PC-3 (cell line): ENCODE measurements at regions not wholly inside any gene's neighbourhood (a gene's known extent, or its start where the extent isn't known, plus 50 kb on each side); places are given as distances from the start of the nearest gene placed in this dataset.
"Not testable (repeated sequence)": the region's sequence is repeated elsewhere in the genome, so short reads cannot be mapped to it uniquely, and the experiment has no call there.

Source experiments
- ATAC-seq: fragments of 200-7000 bp; cut with Tn5 transposase; 2 replicates; pipeline ENCODE4 v1.9.1; 2020; ENCODE audit warnings: mild to moderate bottlenecking, moderate library complexity
- BruUV-seq: library from RNA; stranded (reverse); fragments of 400-500 nt; replicated peaks from 2 replicates; lab custom pipeline; 2021; lab: Mats Ljungman, UMichigan
- CTCF ChIA-PET: fragments of 300-600 bp; sonication (Branson Sonifier 250); formaldehyde crosslinking; loops from one replicate; lab custom pipeline; 2022; ENCODE audit warnings: antibody characterized with exemption; lab: Charles Lee
- POLR2A ChIA-PET: fragments of 300-600 bp; sonication (Branson Sonifier 250); formaldehyde crosslinking; loops from one replicate; lab custom pipeline; 2022; ENCODE audit warnings: antibody characterized with exemption; ENCODE audit not compliant: unreplicated experiment; lab: Charles Lee
- DNase-seq: peaks from one replicate; pipeline ENCODE4 v3.0.0-alpha.2; 2015
- H2AFZ ChIP-seq: fragments of 300-600 bp; sonication (generic); 2 replicates; pipeline ENCODE4 v1.6.0; 2016; ENCODE audit warnings: antibody characterized with exemption, low read length
- H3F3A ChIP-seq: fragments of 300-600 bp; sonication (generic); one replicate; pipeline ENCODE4 v1.6.0; 2017; ENCODE audit warnings: antibody characterized with exemption, low read length, control low read depth, mild to moderate bottlenecking; ENCODE audit not compliant: unreplicated experiment
- H3K27ac ChIP-seq: fragments of 300-600 bp; sonication (generic); 2 replicates; pipeline ENCODE4 v1.5.1; 2016; ENCODE audit warnings: mild to moderate bottlenecking, low read length
- H3K27me3 ChIP-seq: fragments of 300-600 bp; sonication (generic); 2 replicates; pipeline ENCODE4 v1.6.1; 2016; ENCODE audit warnings: low read length, mixed read lengths
- H3K36me3 ChIP-seq: fragments of 300-600 bp; sonication (generic); 2 replicates; pipeline ENCODE4 v1.6.1; 2016; ENCODE audit warnings: low read depth, mixed run types, low read length, mixed read lengths
- H3K4me1 ChIP-seq: fragments of 300-600 bp; sonication (generic); 2 replicates; pipeline ENCODE4 v1.5.1; 2016; ENCODE audit warnings: low read length; ENCODE audit not compliant: insufficient read depth
- H3K4me2 ChIP-seq: fragments of 300-600 bp; sonication (generic); 2 replicates; pipeline ENCODE4 v1.6.0; 2016; ENCODE audit warnings: low read length
- H3K4me3 ChIP-seq: fragments of 300-600 bp; sonication (generic); 2 replicates; pipeline ENCODE4 v1.5.1; 2016; ENCODE audit warnings: mild to moderate bottlenecking, low read length, mixed read lengths
- H3K79me2 ChIP-seq: fragments of 300-600 bp; sonication (generic); 2 replicates; pipeline ENCODE4 v1.6.1; 2017; ENCODE audit warnings: low read length, mixed read lengths
- H3K9ac ChIP-seq: fragments of 300-600 bp; sonication (generic); 2 replicates; pipeline ENCODE4 v1.6.0; 2016; ENCODE audit warnings: mild to moderate bottlenecking, low read length
- H3K9me2 ChIP-seq: fragments of 300-600 bp; sonication (generic); replicated peaks from 2 replicates; pipeline ENCODE4 v1.6.1; 2016; ENCODE audit warnings: mixed run types, low read length, mixed read lengths
- H3K9me3 ChIP-seq: fragments of 300-600 bp; sonication (generic); 2 replicates; pipeline ENCODE4 v1.6.1; 2016; ENCODE audit warnings: low read length, mixed read lengths
- H4K20me1 ChIP-seq: fragments of 300-600 bp; sonication (generic); 2 replicates; pipeline ENCODE4 v1.6.1; 2016; ENCODE audit warnings: low read length, mixed read lengths
- intact Hi-C: fragments of 100-400 bp; cut with micrococcal nuclease; formaldehyde crosslinking; loops from 2 replicates; pipeline ENCODE4 v1.9.0; 2023

DNA sequence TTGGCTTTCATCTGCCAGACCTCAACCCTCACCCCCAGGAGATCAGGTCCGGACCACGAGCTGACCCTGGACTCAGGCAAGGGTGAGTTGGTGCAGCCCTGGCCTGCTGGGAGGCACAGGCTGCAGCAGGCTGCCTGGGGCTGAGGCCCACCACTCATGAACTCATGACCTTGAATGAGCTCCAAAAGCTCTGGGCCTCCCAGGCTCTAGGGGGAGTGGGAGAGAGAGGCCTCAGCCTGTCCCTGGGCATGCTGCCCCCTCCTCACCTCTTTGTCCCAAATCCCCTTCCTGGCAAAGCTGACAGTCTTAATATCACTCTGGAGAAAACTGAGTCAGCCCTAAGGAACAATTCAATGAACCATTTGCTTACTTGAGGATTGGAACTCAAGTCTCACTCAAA lies 89.8 kb downstream of the NSUN5 start:
- H3F3A ChIP-seq, H3K9me3 ChIP-seq, H4K20me1 ChIP-seq, H3K4me1 ChIP-seq, H3K4me3 ChIP-seq, BruUV-seq, H3K9ac ChIP-seq, H2AFZ ChIP-seq, H3K79me2 ChIP-seq, CTCF ChIA-PET, H3K27ac ChIP-seq, H3K36me3 ChIP-seq, H3K9me2 ChIP-seq, H3K4me2 ChIP-seq, POLR2A ChIA-PET, intact Hi-C loops, DNase-seq, ATAC-seq, H3K27me3 ChIP-seq: not testable (repeated sequence)

GRCh38 chr7:73216046-73216675 lies 92.5 kb downstream of the NSUN5 start:
- H3F3A ChIP-seq, H3K9me2 ChIP-seq, H2AFZ ChIP-seq, POLR2A ChIA-PET, H3K79me2 ChIP-seq, H3K9ac ChIP-seq, H4K20me1 ChIP-seq, DNase-seq, CTCF ChIA-PET, H3K36me3 ChIP-seq, H3K4me2 ChIP-seq, H3K4me3 ChIP-seq, ATAC-seq, H3K4me1 ChIP-seq, intact Hi-C loops, BruUV-seq, H3K9me3 ChIP-seq, H3K27me3 ChIP-seq, H3K27ac ChIP-seq: not testable (repeated sequence)

DNA sequence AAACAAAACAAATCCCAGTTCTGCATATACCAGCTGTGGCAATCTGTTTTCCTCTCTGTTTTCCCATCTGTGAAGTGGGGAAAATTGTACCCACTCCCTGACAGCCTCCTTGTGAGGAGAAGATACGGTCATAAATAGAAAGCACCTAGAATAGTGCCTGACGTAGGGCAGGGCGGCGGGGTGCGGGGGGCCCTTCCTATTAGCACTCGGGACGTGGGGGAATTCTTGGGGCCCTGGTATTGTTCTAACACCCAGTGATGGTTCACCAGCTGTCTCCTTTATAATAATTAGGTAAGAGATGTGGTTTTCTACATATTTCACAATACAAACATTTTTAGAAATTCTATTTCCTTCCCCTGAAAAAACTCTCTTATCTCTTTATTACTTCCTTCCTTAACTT lies 93.4 kb downstream of the NSUN5 start:
- H3K27ac ChIP-seq, H3K9me3 ChIP-seq, BruUV-seq, ATAC-seq, H3K9me2 ChIP-seq, POLR2A ChIA-PET, H3K27me3 ChIP-seq, H2AFZ ChIP-seq, CTCF ChIA-PET, H3K36me3 ChIP-seq, H3K9ac ChIP-seq, H3F3A ChIP-seq, DNase-seq, H3K4me1 ChIP-seq, H3K4me2 ChIP-seq, H3K4me3 ChIP-seq, intact Hi-C loops, H3K79me2 ChIP-seq, H4K20me1 ChIP-seq: not testable (repeated sequence)

DNA sequence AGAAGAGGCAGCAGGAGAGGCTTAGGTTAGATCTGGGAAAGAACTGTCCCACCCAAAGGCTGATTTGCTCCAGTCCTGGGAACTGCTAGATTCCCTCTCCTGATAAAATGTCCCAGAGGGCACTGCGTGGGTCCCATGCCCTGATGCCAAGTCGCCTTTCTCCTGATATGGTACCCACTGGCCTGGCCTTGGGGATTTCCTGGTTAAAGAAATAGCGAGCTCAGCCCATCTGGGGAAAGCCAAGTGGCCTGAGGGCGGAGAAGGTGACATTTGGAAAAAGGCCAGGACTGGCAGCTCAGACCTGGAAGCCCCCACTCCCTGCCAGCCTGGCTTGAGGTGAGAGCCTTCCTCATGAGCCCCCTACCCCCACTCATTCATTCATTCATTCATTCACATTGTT lies 94.2 kb downstream of the NSUN5 start:
- H3K9me2 ChIP-seq, H3K79me2 ChIP-seq, H3K4me3 ChIP-seq, H3K36me3 ChIP-seq, H3K27ac ChIP-seq, H3F3A ChIP-seq, intact Hi-C loops, H3K4me2 ChIP-seq, H3K27me3 ChIP-seq, BruUV-seq, H2AFZ ChIP-seq, H4K20me1 ChIP-seq, CTCF ChIA-PET, POLR2A ChIA-PET, H3K9me3 ChIP-seq, DNase-seq, H3K9ac ChIP-seq, H3K4me1 ChIP-seq: not testable (repeated sequence)
- ATAC-seq, result 0 out of 2 replicates have a peak, but pooled peaks have one; percentile 9

DNA sequence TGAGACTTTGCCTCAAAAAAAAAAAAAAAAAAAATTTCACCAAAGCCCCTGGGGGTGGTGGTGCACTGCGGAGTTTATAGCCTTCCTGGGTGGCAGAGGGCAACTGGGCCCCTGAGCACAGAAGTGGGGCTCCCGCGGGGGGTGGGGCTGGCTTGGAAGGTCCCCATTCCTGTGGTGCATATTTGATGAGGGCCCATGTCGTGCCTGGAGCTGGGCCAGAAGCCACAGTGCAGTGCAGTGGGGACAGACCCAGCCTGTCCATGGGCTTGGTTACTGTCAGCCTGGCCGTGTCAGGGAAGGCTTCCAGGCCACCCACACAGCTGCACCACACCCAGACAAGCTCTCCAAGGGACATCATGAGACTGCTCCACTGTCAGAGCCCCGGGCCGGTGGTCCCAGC lies 95.5 kb downstream of the NSUN5 start:
- H3K4me3 ChIP-seq, H3K9me2 ChIP-seq, CTCF ChIA-PET, POLR2A ChIA-PET, H4K20me1 ChIP-seq, H3K9me3 ChIP-seq, DNase-seq, H3K9ac ChIP-seq, intact Hi-C loops, BruUV-seq, ATAC-seq, H3K36me3 ChIP-seq, H3K4me2 ChIP-seq, H3F3A ChIP-seq, H2AFZ ChIP-seq, H3K27me3 ChIP-seq, H3K79me2 ChIP-seq, H3K4me1 ChIP-seq, H3K27ac ChIP-seq: not testable (repeated sequence)

DNA sequence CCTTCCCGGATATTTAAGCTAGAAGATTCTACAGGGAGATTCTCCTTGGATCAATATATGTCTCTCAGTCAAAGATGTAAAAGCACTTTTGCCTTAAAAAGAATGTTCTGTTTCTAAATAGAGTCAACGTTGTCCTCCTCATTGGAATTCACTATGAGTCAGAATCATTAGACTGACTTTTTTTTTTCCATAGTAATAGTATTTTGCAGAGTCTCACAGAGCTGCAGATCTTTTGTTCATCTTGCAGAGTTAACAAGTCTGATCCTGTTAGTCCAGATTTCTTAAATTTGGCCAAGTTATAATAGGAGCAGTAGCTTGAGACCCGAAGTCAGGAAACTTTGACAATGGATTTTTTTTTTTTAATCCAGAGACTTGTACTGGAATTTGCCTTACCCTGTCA lies 103.0 kb downstream of the NSUN5 start:
- intact Hi-C loops, H3F3A ChIP-seq, DNase-seq, POLR2A ChIA-PET, H3K9me2 ChIP-seq, H3K9me3 ChIP-seq, H3K27ac ChIP-seq, H4K20me1 ChIP-seq, H3K79me2 ChIP-seq, BruUV-seq, H3K36me3 ChIP-seq, H2AFZ ChIP-seq, H3K4me1 ChIP-seq, H3K4me3 ChIP-seq, H3K9ac ChIP-seq, CTCF ChIA-PET, H3K4me2 ChIP-seq, H3K27me3 ChIP-seq: not testable (repeated sequence)
- ATAC-seq, result 0 out of 2 replicates have a peak, but pooled peaks have one; percentile 8

DNA sequence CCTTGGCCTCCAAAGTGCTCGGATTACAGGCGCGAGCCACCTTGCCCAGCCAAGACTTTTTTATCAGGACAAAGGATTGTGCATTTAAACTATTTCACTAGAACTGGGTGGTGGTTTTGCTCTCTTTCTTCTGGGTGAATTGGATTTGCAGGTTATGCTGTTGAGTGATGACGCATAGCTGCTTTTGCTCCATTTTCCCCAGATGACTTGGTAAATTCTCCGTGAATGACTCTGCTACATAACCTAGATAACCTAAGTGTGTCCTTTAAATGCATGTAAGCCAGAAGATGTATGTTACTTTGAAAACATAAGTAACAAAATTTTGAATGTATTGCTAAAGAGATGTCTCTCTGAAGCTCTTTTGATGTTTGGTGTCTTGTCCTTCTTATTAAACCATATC lies 103.7 kb downstream of the NSUN5 start:
- H3F3A ChIP-seq, H3K9me2 ChIP-seq, H3K4me2 ChIP-seq, BruUV-seq, H3K4me3 ChIP-seq, H2AFZ ChIP-seq, H3K9me3 ChIP-seq, H3K4me1 ChIP-seq, H4K20me1 ChIP-seq, CTCF ChIA-PET, POLR2A ChIA-PET, intact Hi-C loops, H3K27me3 ChIP-seq, H3K79me2 ChIP-seq, H3K9ac ChIP-seq, H3K27ac ChIP-seq, H3K36me3 ChIP-seq: not testable (repeated sequence)
- ATAC-seq, result peak; percentile 18; the same call in 1 of the 2 replicates
- peak; percentile 30 for DNase-seq
